Upper lobe of right lung (tissue), 1 donor: ENCODE measurements at regions not wholly inside any gene's neighbourhood (a gene's known extent, or its start where the extent isn't known, plus 50 kb on each side); places are given as distances from the start of the nearest gene placed in this dataset.

Experiments used
- ATAC-seq: fragments of 200-7000 bp; cut with Tn5 transposase; one replicate; pipeline ENCODE4 v1.9.1; 2020; ENCODE audit warnings: mild to moderate bottlenecking, moderate library complexity
- DNase-seq: peaks from one replicate; pipeline ENCODE4 v3.0.0-alpha.2; 2020
- H3K27ac ChIP-seq: fragments of 200-600 bp; one replicate; pipeline ENCODE4 v1.8.0; 2022
- H3K27me3 ChIP-seq: fragments of 200-600 bp; one replicate; pipeline ENCODE4 v1.8.0; 2022; ENCODE audit warnings: mild to moderate bottlenecking
- H3K36me3 ChIP-seq: fragments of 200-600 bp; one replicate; pipeline ENCODE4 v1.8.0; 2022
- H3K4me1 ChIP-seq: fragments of 200-600 bp; one replicate; pipeline ENCODE4 v1.8.0; 2022
- H3K4me3 ChIP-seq: fragments of 200-600 bp; one replicate; pipeline ENCODE4 v1.8.0; 2022; ENCODE audit warnings: mild to moderate bottlenecking
- H3K9me3 ChIP-seq: fragments of 200-600 bp; one replicate; pipeline ENCODE4 v1.8.0; 2022
- CTCF ChIP-seq: fragments of 200-600 bp; IDR thresholded peaks from one replicate; pipeline ENCODE4 v1.8.0; 2022; ENCODE audit warnings: antibody characterized with exemption
- intact Hi-C: fragments of 100-400 bp; cut with DNase I; formaldehyde crosslinking; loops from one replicate; pipeline ENCODE4 v1.11.0; 2022
- donor health status: DM: no; HTN: yes; CAD: no; lungs with severe emphysema.

DNA sequence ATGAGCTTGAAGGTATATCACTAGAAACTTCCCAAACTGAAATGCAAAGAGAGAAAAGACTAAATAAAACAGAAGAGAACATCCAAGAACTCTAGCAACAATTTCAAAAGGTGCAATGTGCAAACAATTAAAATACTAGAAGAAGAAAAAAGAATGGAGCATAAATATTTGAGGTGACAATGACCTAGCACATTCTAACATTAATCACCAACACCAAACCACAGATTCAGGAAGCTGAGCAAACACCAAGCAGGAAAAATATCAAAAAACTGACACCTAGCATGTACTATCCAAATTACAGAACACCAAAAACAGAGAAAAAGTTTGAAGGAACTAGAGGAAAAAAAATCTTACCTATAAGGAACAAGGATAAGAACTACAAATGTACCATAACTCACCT lies 460.8 kb downstream of the IRS1 start:
- ATAC-seq (no peak), DNase-seq (no peak)
- Histone ChIP-seq H3K9me3 (no peaks in the 10 kb centered on the region), H3K36me3 (no peaks in the 10 kb centered on the region), H3K4me1 (no peaks in the 10 kb centered on the region), H3K4me3 (no peak overlapping the region), H3K27me3 (no peaks in the 10 kb centered on the region), H3K27ac (no peak overlapping the region)
- TF ChIP-seq CTCF, result no peak
- intact Hi-C loops, result no loop called here

GRCh38 chr2:226337941-226338600 lies 461.5 kb downstream of the IRS1 start:
- Histone ChIP-seq H3K36me3 (no peaks in the 10 kb centered on the region), H3K27me3 (no peaks in the 10 kb centered on the region), H3K4me3 (no peak overlapping the region), H3K27ac (no peak overlapping the region), H3K9me3 (no peaks in the 10 kb centered on the region), H3K4me1 (no peaks in the 10 kb centered on the region)
- ATAC-seq (no peak), DNase-seq (no peak)
- intact Hi-C loops, result no loop called here
- no peak for TF ChIP-seq CTCF

GRCh38 chr2:226336283-226336682 lies 463.3 kb downstream of the IRS1 start:
- ATAC-seq (no peak), DNase-seq (no peak)
- intact Hi-C loops, result no loop called here
- Histone ChIP-seq H3K27ac (no peak overlapping the region), H3K27me3 (no peaks in the 10 kb centered on the region), H3K9me3 (no peaks in the 10 kb centered on the region), H3K4me1 (no peaks in the 10 kb centered on the region), H3K4me3 (no peak overlapping the region), H3K36me3 (no peaks in the 10 kb centered on the region)
- TF ChIP-seq CTCF, result no peak

- H3K36me3 ChIP-seq, result no peaks in the 10 kb centered on the region
- H3K27me3 ChIP-seq, result no peaks in the 10 kb centered on the region
- intact Hi-C loops, result no loop called here
- DNase-seq, result no peak
- no peaks in the 10 kb centered on the region for H3K9me3 ChIP-seq
- H3K4me1 ChIP-seq, result no peaks in the 10 kb centered on the region
- H3K27ac ChIP-seq, result no peak overlapping the region
- no peak for ATAC-seq
- TF ChIP-seq CTCF, result no peak
- H3K4me3 ChIP-seq, result no peak overlapping the region
Measured at GRCh38 chr2:226334981-226335720, 464.5 kb downstream of the IRS1 start.

DNA sequence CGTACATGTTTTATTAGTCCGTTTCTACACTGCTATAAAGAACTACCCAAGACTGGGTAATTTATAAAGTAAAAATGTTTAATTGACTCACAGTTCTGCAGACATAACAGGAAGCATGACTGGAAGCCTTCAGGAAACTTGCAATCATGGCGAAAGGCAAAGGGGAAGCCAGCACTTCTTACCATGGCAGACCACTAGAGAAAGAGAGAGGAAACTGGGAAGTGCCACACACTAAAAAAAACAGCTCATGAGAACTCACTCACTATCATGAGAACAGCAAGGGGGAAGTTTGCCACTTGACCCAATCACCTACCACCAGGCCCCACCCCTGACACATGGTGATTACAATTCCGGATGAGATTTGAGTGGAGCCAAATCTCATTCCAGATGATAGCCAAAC lies 466.2 kb downstream of the IRS1 start:
- no peak for TF ChIP-seq CTCF
- ATAC-seq (peak; percentile 60), DNase-seq (no peak)
- Histone ChIP-seq H3K27me3 (no peaks in the 10 kb centered on the region), H3K9me3 (no peaks in the 10 kb centered on the region), H3K4me1 (no peaks in the 10 kb centered on the region), H3K4me3 (no peak overlapping the region), H3K36me3 (no peaks in the 10 kb centered on the region), H3K27ac (no peak overlapping the region)
- intact Hi-C loops, result no loop called here
